T-helper 2 cell treated with Interferon-gamma antibody and Interleukin-4, amounts not matched to agents 5 μg/mL and 100 μg/mL, for 36 hours (primary cell): ENCODE measurements at regions not wholly inside any gene's neighbourhood (a gene's known extent, or its start where the extent isn't known, plus 50 kb on each side); places are given as distances from the start of the nearest gene placed in this dataset.

Experiments used
- DNase-seq: peaks from one replicate; pipeline ENCODE4 v3.0.0; 2021; ENCODE audit warnings: low spot score
- H3K27ac Mint-ChIP-seq: one replicate; pipeline ENCODE4 v1.8.0; 2021; ENCODE audit warnings: mild to moderate bottlenecking, mixed read lengths
- H3K27me3 Mint-ChIP-seq: one replicate; pipeline ENCODE4 v1.8.0; 2021; ENCODE audit warnings: low read depth, mixed read lengths
- H3K36me3 Mint-ChIP-seq: one replicate; pipeline ENCODE4 v1.8.0; 2021; ENCODE audit warnings: low read depth, mixed read lengths
- H3K4me1 Mint-ChIP-seq: one replicate; pipeline ENCODE4 v1.8.0; 2021; ENCODE audit warnings: low read depth, mixed read lengths
- H3K4me3 Mint-ChIP-seq: one replicate; pipeline ENCODE4 v1.8.0; 2022; ENCODE audit warnings: mild to moderate bottlenecking, moderate library complexity, mixed read lengths
- H3K9me3 Mint-ChIP-seq: one replicate; pipeline ENCODE4 v1.8.0; 2021; ENCODE audit warnings: mixed read lengths

- no peaks in the 10 kb centered on the region for H3K9me3 Mint-ChIP-seq
- no peaks in the 10 kb centered on the region for H3K36me3 Mint-ChIP-seq
- no peaks in the 10 kb centered on the region for H3K4me1 Mint-ChIP-seq
- H3K4me3 Mint-ChIP-seq = no peak overlapping the region
- H3K27me3 Mint-ChIP-seq = no peaks in the 10 kb centered on the region
- no peak overlapping the region for H3K27ac Mint-ChIP-seq
- no peak for DNase-seq
These were observed 599.2 kb upstream of the MGMT start for GRCh38 chr10:128867819-128868218.

GRCh38 chr10:128868481-128868880, 598.6 kb upstream of the MGMT start:
- Mint-ChIP-seq H3K27ac (no peak overlapping the region), H3K27me3 (no peaks in the 10 kb centered on the region), H3K9me3 (no peaks in the 10 kb centered on the region), H3K36me3 (no peaks in the 10 kb centered on the region), H3K4me1 (no peaks in the 10 kb centered on the region), H3K4me3 (no peak overlapping the region)
- no peak for DNase-seq

DNA sequence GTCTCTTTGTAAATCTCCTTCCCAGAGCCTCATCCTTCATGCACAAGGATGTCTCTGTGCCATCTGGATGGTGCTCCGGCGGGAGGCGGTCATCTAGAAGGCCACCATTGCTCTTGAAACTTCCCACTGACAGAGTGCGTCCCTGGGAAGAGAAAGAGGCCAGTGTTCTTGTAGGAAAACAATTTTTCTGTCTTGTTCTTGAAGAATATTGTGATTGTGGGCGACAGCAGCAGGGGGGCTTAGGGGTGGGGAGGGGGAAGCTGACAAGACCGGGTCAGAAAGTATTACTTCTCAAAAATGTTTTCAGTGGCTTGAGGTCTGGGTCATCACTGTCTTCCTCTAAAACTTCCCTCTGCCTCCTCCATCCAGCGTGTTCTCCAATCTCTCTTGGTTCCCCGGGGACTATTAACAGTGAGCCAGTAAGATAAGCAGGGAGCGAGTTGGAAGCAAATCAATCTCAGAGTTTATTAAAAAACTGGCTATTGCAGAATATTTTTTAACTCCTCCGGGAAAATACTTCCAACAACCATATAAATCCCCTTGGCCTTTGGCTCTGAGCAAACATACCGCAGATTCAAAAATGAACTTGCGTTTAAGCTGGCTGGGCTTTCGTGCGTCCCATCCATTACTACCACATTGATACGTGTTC, 597.8 kb upstream of the MGMT start:
- no peaks in the 10 kb centered on the region for H3K27me3 Mint-ChIP-seq
- DNase-seq = no peak
- H3K27ac Mint-ChIP-seq = no peak overlapping the region
- no peaks in the 10 kb centered on the region for H3K9me3 Mint-ChIP-seq
- no peaks in the 10 kb centered on the region for H3K4me1 Mint-ChIP-seq
- H3K36me3 Mint-ChIP-seq = no peaks in the 10 kb centered on the region
- no peak overlapping the region for H3K4me3 Mint-ChIP-seq

GRCh38 chr10:128870830-128871597, 596.0 kb upstream of the MGMT start:
- no peaks in the 10 kb centered on the region for H3K36me3 Mint-ChIP-seq
- H3K27ac Mint-ChIP-seq = no peak overlapping the region
- H3K9me3 Mint-ChIP-seq = no peaks in the 10 kb centered on the region
- H3K4me1 Mint-ChIP-seq = no peaks in the 10 kb centered on the region
- H3K27me3 Mint-ChIP-seq = peaks cover 5% of the 10 kb centered on the region
- H3K4me3 Mint-ChIP-seq = no peak overlapping the region
- no peak for DNase-seq

DNA sequence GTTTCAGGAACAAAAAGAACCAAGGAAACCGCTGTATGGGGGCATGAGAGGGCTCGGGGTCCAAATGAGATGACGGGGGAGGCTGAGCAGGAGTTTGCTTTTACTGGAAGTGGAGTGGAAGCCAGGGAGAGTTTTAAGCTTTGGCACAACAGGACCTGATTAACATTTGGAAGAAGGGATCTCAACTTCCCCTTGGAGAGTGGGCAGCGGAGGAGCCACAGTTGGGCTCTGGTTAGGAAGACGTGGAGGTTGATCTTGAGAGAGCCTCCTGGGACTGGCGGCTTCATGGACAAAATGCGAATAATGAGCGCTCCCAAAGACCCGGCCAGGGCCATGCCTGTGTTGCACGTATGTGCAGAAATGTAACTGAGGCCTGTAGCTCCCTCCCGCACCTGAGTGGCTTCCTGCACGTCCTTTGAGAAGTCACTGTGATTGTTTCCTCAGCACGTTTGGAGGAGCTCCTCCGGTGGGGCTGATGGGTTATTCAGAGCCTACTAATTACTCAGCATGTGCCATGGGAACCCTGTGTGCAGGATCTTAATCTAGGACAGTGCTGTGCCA, 595.3 kb upstream of the MGMT start:
- Mint-ChIP-seq H3K27me3 (peaks cover 5% of the 10 kb centered on the region), H3K4me3 (no peak overlapping the region), H3K9me3 (no peaks in the 10 kb centered on the region), H3K4me1 (no peaks in the 10 kb centered on the region), H3K36me3 (no peaks in the 10 kb centered on the region), H3K27ac (no peak overlapping the region)
- no peak for DNase-seq

- DNase-seq = no peak
- Mint-ChIP-seq H3K4me1 (no peaks in the 10 kb centered on the region), H3K36me3 (no peaks in the 10 kb centered on the region), H3K27ac (no peak overlapping the region), H3K9me3 (no peaks in the 10 kb centered on the region), H3K27me3 (peaks cover 7% of the 10 kb centered on the region), H3K4me3 (no peak overlapping the region)
These were observed 593.5 kb upstream of the MGMT start for GRCh38 chr10:128873411-128874054.

- peaks cover 7% of the 10 kb centered on the region for H3K27me3 Mint-ChIP-seq
- no peak for DNase-seq
These were observed 592.7 kb upstream of the MGMT start for GRCh38 chr10:128874331-128874730.

DNA sequence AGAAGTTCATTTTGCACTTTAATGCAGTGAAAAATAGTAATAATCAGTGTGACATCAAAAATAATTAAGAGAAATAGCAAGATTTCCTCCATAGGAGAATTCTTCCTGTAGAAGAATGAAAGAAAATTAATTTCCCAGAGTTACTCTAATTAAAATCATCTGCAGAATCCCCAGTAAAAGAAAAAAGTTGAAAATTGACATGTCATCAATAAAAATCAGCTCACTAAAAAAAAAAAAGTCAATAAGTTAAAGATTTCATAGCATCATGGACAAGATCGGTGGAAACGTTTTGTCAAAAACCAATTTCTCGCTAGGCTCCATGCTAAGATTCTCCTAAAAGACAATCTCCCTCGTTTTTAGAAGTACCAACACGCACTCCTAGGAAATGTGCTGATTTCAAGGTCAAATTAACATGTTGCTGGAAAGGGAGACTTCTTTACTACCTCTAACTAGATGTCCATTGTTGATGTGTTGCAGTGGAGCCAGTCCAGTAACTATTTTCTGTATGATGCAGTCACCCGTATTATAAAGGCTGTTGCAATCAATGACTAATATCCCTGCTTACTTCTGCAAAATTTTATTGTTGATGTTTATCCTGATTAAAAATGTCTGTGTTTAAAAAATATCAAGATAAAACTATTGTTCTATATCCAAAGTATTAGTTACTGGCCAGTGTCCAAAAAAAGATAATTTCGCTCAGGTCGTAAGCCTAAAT, 591.9 kb upstream of the MGMT start:
- H3K4me3 Mint-ChIP-seq = no peak overlapping the region
- H3K27me3 Mint-ChIP-seq = peaks cover 7% of the 10 kb centered on the region
- H3K4me1 Mint-ChIP-seq = no peaks in the 10 kb centered on the region
- H3K36me3 Mint-ChIP-seq = no peaks in the 10 kb centered on the region
- H3K9me3 Mint-ChIP-seq = no peaks in the 10 kb centered on the region
- no peak overlapping the region for H3K27ac Mint-ChIP-seq
- no peak for DNase-seq

More at GRCh38 chr10:128874331-128874730, 592.7 kb upstream of the MGMT start:
- no peak overlapping the region for H3K4me3 Mint-ChIP-seq
- no peaks in the 10 kb centered on the region for H3K36me3 Mint-ChIP-seq
- no peak overlapping the region for H3K27ac Mint-ChIP-seq
- H3K4me1 Mint-ChIP-seq = no peaks in the 10 kb centered on the region
- no peaks in the 10 kb centered on the region for H3K9me3 Mint-ChIP-seq

GRCh38 chr10:128875956-128876736, 590.9 kb upstream of the MGMT start:
- no peak for DNase-seq
- no peak overlapping the region for H3K27ac Mint-ChIP-seq
- H3K4me1 Mint-ChIP-seq = no peaks in the 10 kb centered on the region
- peaks cover 9% of the 10 kb centered on the region for H3K27me3 Mint-ChIP-seq
- no peak overlapping the region for H3K4me3 Mint-ChIP-seq
- no peaks in the 10 kb centered on the region for H3K9me3 Mint-ChIP-seq
- H3K36me3 Mint-ChIP-seq = no peaks in the 10 kb centered on the region

GRCh38 chr10:128877141-128877540, 589.9 kb upstream of the MGMT start:
- H3K27ac Mint-ChIP-seq = no peak overlapping the region
- peaks cover 9% of the 10 kb centered on the region for H3K27me3 Mint-ChIP-seq
- no peaks in the 10 kb centered on the region for H3K36me3 Mint-ChIP-seq
- no peaks in the 10 kb centered on the region for H3K9me3 Mint-ChIP-seq
- DNase-seq = no peak
- H3K4me1 Mint-ChIP-seq = no peaks in the 10 kb centered on the region
- H3K4me3 Mint-ChIP-seq = no peak overlapping the region

GRCh38 chr10:128877936-128878335, 589.1 kb upstream of the MGMT start:
- Mint-ChIP-seq H3K4me3 (no peak overlapping the region), H3K9me3 (no peaks in the 10 kb centered on the region), H3K27me3 (peaks cover 9% of the 10 kb centered on the region), H3K36me3 (no peaks in the 10 kb centered on the region), H3K27ac (no peak overlapping the region), H3K4me1 (no peaks in the 10 kb centered on the region)
- no peak for DNase-seq

DNA sequence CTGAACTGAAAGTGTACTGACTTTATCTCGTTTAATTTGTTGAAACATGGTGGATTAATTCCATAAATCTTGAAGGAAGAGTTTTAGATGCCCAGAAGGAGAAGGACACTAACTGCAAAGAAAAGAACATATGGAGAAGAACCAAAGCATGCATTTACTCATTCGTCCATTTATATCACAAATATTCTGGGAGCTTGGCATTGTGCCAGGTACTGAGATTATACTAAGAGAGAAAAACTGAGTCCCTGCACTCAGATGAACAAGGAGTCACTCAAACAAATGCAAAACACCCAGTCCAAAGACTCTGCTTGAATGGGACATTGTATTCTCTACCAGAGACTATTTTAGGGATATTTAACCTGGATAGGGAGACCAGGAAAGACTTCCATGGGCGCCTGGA, 588.0 kb upstream of the MGMT start:
- no peak for DNase-seq
- Mint-ChIP-seq H3K9me3 (no peaks in the 10 kb centered on the region), H3K27ac (no peak overlapping the region), H3K4me3 (no peak overlapping the region), H3K27me3 (peaks cover 9% of the 10 kb centered on the region), H3K36me3 (no peaks in the 10 kb centered on the region), H3K4me1 (no peaks in the 10 kb centered on the region)

DNA sequence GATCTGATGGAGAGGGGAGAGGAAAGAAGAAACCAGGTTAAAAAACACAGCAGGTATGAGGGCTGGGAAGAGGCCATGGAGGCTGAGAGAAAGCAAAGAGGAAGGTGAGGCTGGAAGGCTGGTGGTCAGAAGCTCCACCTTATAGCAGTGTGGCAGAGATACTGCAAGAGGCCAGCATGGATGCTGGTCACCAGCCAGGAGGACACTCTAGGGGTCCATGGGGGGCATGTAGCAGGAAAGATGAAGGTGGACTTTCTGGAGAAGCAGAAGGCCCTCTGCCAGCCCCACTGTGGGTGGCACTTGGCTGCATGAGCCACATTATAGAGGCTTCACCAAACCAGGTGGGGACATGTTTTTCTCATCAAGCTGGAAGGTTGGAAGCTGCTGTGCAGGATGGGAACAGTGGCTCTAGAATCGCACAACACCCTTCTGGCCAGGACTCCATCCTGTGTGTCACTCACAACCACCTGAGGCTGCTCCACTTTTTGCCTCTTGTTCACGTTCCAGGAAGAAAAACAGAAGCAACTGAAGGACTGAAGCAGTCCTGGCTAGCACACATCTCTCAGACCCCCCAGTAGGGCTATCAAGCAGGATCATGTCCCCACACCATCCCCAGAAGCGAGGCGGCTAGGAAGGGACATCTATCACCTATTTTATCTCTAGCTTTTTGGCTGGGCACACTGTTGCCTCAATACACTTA, 587.5 kb upstream of the MGMT start:
- H3K9me3 Mint-ChIP-seq = no peaks in the 10 kb centered on the region
- no peaks in the 10 kb centered on the region for H3K36me3 Mint-ChIP-seq
- H3K4me1 Mint-ChIP-seq = no peaks in the 10 kb centered on the region
- no peak overlapping the region for H3K4me3 Mint-ChIP-seq
- peaks cover 9% of the 10 kb centered on the region for H3K27me3 Mint-ChIP-seq
- no peak overlapping the region for H3K27ac Mint-ChIP-seq
- no peak for DNase-seq
